ENCODE measurements at regions not wholly inside any gene's neighbourhood (a gene's known extent, or its start where the extent isn't known, plus 50 kb on each side); places are given as distances from the start of the nearest gene placed in this dataset.

- TF ChIP-seq TP53 (CRISPR knock-in tag; IDR thresholded peaks at IDR 0.05) (no peak), MAX (CRISPR knock-in tag; IDR thresholded peaks at IDR 0.05) (no peak), CTCF (IDR thresholded peaks at IDR 0.05) (no peak), CREM (CRISPR knock-in tag; IDR thresholded peaks at IDR 0.05) (no peak), ATF3 (CRISPR knock-in tag; conservative IDR thresholded peaks at IDR 0.05) (no peak), ERG (CRISPR knock-in tag; IDR thresholded peaks at IDR 0.05) (no peak), IRF2 (CRISPR knock-in tag; IDR thresholded peaks at IDR 0.05; ENCODE audit: borderline replicate concordance, low read depth) (no peak), NFYB (CRISPR knock-in tag; conservative IDR thresholded peaks at IDR 0.05; ENCODE audit: low read depth) (no peak), FOXK1 (CRISPR knock-in tag; IDR thresholded peaks at IDR 0.05) (no peak)
Measured at GRCh38 chr2:124970030-124970429, 944.9 kb downstream of the CNTNAP5 start.

All from WTC11 (cell line).